H1 (cell line): ENCODE measurements at regions not wholly inside any gene's neighbourhood (a gene's known extent, or its start where the extent isn't known, plus 50 kb on each side); places are given as distances from the start of the nearest gene placed in this dataset.

Experiments used
- CREB1 ChIP-seq: IDR thresholded peaks from 2 replicates; pipeline ENCODE4 v1.6.1; 2012; ENCODE audit warnings: inconsistent platforms
- EZH2 ChIP-seq: fragments of 200-600 bp; sonication (generic); IDR thresholded peaks from 2 replicates; pipeline ENCODE4 v1.7.1; 2012; ENCODE audit warnings: low read depth, mild to moderate bottlenecking, moderate library complexity, low read length, inconsistent platforms; ENCODE audit not compliant: severe bottlenecking
- RFX5 ChIP-seq: IDR thresholded peaks from 2 replicates; pipeline ENCODE4 v1.6.1; 2011; ENCODE audit warnings: low read depth, low read length, improper control_type of control experiment, borderline replicate concordance
- SIRT6 ChIP-seq: IDR thresholded peaks from one replicate; pipeline ENCODE4 v1.7.1; 2012; ENCODE audit warnings: low read length, inconsistent platforms

DNA sequence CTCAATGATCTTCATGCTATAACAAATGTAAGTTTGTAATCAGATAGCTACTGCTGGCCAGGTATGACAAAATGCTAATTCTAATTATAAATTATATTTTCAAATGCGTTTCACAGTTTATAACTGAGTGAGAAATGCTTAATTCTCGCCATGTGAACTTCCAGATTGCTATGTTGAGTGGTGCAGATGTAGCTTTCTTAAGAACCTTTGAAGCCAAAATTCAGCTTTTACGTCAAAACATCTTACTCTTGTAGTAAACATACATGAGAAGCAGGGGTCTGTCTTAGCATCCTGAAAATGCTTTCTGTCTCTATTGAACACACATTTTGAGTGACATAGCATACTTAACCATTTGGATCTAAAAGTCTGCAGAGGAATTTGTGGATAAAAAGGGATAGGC is 176.5 kb upstream of the PRICKLE1 start (continued):
- TF ChIP-seq RFX5: no peak
- TF ChIP-seq SIRT6: no peak
- no peak for TF ChIP-seq EZH2
- no peak for TF ChIP-seq CREB1
